HL-60 (cell line): ENCODE measurements at regions not wholly inside any gene's neighbourhood (a gene's known extent, or its start where the extent isn't known, plus 50 kb on each side); places are given as distances from the start of the nearest gene placed in this dataset.
"Not testable (repeated sequence)": the region's sequence is repeated elsewhere in the genome, so short reads cannot be mapped to it uniquely, and the experiment has no call there.

Experiments
- GABPA ChIP-seq: IDR thresholded peaks from 2 replicates; pipeline ENCODE4 v1.6.1; 2012; ENCODE audit warnings: low read depth
- POLR2AphosphoS5 ChIP-seq: IDR thresholded peaks from 2 replicates; pipeline ENCODE4 v1.6.1; 2012; ENCODE audit warnings: low read depth
- TF ChIP-seq, protein P1 (sequence below): IDR thresholded peaks from one replicate; pipeline ENCODE4 v1.5.1; 2011; ENCODE audit warnings: low read length, control low read depth, inconsistent platforms; ENCODE audit not compliant: insufficient read depth
- TF ChIP-seq, protein P2 (sequence below): IDR thresholded peaks from 2 replicates; pipeline ENCODE4 v1.6.1; 2012; ENCODE audit warnings: low read depth; ENCODE audit not compliant: insufficient replicate concordance

DNA sequence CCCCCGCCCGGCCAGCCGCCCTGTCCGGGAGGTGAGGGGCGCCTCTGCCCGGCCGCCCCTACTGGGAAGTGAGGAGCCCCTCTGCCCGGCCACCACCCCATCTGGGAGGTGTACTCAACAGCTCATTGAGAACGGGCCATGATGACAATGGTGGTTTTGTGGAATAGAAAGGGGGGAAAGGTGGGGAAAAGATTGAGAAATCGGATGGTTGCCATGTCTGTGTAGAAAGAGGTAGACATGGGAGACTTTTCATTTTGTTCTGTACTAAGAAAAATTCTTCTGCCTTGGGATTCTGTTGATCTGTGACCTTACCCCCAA lies 215.8 kb downstream of the BCAS1 start:
- TF ChIP-seq, protein P1, sequence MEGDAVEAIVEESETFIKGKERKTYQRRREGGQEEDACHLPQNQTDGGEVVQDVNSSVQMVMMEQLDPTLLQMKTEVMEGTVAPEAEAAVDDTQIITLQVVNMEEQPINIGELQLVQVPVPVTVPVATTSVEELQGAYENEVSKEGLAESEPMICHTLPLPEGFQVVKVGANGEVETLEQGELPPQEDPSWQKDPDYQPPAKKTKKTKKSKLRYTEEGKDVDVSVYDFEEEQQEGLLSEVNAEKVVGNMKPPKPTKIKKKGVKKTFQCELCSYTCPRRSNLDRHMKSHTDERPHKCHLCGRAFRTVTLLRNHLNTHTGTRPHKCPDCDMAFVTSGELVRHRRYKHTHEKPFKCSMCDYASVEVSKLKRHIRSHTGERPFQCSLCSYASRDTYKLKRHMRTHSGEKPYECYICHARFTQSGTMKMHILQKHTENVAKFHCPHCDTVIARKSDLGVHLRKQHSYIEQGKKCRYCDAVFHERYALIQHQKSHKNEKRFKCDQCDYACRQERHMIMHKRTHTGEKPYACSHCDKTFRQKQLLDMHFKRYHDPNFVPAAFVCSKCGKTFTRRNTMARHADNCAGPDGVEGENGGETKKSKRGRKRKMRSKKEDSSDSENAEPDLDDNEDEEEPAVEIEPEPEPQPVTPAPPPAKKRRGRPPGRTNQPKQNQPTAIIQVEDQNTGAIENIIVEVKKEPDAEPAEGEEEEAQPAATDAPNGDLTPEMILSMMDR, result not testable (repeated sequence)
- TF ChIP-seq, protein P2, sequence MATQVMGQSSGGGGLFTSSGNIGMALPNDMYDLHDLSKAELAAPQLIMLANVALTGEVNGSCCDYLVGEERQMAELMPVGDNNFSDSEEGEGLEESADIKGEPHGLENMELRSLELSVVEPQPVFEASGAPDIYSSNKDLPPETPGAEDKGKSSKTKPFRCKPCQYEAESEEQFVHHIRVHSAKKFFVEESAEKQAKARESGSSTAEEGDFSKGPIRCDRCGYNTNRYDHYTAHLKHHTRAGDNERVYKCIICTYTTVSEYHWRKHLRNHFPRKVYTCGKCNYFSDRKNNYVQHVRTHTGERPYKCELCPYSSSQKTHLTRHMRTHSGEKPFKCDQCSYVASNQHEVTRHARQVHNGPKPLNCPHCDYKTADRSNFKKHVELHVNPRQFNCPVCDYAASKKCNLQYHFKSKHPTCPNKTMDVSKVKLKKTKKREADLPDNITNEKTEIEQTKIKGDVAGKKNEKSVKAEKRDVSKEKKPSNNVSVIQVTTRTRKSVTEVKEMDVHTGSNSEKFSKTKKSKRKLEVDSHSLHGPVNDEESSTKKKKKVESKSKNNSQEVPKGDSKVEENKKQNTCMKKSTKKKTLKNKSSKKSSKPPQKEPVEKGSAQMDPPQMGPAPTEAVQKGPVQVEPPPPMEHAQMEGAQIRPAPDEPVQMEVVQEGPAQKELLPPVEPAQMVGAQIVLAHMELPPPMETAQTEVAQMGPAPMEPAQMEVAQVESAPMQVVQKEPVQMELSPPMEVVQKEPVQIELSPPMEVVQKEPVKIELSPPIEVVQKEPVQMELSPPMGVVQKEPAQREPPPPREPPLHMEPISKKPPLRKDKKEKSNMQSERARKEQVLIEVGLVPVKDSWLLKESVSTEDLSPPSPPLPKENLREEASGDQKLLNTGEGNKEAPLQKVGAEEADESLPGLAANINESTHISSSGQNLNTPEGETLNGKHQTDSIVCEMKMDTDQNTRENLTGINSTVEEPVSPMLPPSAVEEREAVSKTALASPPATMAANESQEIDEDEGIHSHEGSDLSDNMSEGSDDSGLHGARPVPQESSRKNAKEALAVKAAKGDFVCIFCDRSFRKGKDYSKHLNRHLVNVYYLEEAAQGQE, result not testable (repeated sequence)
- TF ChIP-seq POLR2AphosphoS5, GABPA: not testable (repeated sequence)
